ENCODE measurements at regions not wholly inside any gene's neighbourhood (a gene's known extent, or its start where the extent isn't known, plus 50 kb on each side); places are given as distances from the start of the nearest gene placed in this dataset.

DNA sequence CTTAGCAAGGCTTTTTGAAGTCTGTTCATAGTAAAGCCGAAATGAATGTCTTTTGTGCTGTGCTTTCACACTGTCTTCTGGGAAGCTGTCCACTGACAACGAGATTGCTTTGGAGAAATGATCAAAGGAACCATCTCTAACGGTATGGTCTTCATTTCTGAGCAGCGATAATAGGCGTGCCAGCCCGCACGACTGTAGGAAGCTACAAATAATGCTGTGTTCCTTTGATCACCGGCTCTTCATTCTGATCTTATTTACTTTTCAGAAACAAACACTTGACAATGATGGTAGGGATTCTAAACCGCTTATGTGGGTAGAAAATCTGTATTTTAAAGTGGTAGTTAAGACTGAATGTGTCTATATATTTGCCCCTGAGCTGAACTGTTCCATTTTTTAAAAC lies 306.6 kb upstream of the EXOC2 start:
- Histone ChIP-seq H3K4me1 (no peaks in the 10 kb centered on the region), H3K36me3 (no peaks in the 10 kb centered on the region), H3K9me3 (no peaks in the 10 kb centered on the region), H3K4me3 (no peak overlapping the region), H3K27me3 (no peaks in the 10 kb centered on the region), H3K27ac (no peak overlapping the region)
- 83 to 86% methylated on average over 9 of the region's 9 CpGs for WGBS, 2 donors
- DNase-seq (ENCODE audit: low spot score in 2 of 2) = no peak
- TF ChIP-seq, protein P1, sequence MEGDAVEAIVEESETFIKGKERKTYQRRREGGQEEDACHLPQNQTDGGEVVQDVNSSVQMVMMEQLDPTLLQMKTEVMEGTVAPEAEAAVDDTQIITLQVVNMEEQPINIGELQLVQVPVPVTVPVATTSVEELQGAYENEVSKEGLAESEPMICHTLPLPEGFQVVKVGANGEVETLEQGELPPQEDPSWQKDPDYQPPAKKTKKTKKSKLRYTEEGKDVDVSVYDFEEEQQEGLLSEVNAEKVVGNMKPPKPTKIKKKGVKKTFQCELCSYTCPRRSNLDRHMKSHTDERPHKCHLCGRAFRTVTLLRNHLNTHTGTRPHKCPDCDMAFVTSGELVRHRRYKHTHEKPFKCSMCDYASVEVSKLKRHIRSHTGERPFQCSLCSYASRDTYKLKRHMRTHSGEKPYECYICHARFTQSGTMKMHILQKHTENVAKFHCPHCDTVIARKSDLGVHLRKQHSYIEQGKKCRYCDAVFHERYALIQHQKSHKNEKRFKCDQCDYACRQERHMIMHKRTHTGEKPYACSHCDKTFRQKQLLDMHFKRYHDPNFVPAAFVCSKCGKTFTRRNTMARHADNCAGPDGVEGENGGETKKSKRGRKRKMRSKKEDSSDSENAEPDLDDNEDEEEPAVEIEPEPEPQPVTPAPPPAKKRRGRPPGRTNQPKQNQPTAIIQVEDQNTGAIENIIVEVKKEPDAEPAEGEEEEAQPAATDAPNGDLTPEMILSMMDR (IDR thresholded peaks at IDR 0.05) = no peak
- no peak for TF ChIP-seq EP300 (IDR thresholded peaks at IDR 0.05)
- no peak for TF ChIP-seq POLR2A (IDR thresholded peaks at IDR 0.05)

DNA sequence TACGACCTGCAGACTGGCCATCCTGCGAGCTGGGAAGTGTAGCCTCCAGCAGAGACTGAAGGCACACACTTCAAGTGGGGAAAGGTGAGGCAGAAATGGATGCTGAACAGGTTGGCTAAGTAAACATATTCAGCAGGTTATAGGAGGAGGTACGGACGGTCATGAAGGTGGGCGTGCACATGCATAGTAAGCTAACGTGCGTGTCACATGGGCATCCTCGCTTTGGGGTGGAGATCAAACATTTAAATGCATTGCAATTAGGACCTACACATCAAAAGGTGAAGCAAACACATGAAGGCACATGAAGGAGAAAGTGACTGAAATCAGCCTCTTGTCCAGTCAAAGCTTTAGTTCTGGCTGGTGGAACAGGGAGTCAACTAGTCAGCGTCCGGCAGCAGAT lies 305.6 kb upstream of the EXOC2 start:
- no peak for DNase-seq (ENCODE audit: low spot score in 2 of 2)
- no peak overlapping the region for H3K27ac ChIP-seq
- H3K9me3 ChIP-seq = no peaks in the 10 kb centered on the region
- H3K4me3 ChIP-seq = no peak overlapping the region
- H3K27me3 ChIP-seq = no peaks in the 10 kb centered on the region
- WGBS, 2 donors = 91 to 96% methylated on average over 10 of the region's 10 CpGs
- no peaks in the 10 kb centered on the region for H3K36me3 ChIP-seq
- TF ChIP-seq POLR2A (IDR thresholded peaks at IDR 0.05) (no peak), EP300 (IDR thresholded peaks at IDR 0.05) (no peak)
- no peaks in the 10 kb centered on the region for H3K4me1 ChIP-seq

DNA sequence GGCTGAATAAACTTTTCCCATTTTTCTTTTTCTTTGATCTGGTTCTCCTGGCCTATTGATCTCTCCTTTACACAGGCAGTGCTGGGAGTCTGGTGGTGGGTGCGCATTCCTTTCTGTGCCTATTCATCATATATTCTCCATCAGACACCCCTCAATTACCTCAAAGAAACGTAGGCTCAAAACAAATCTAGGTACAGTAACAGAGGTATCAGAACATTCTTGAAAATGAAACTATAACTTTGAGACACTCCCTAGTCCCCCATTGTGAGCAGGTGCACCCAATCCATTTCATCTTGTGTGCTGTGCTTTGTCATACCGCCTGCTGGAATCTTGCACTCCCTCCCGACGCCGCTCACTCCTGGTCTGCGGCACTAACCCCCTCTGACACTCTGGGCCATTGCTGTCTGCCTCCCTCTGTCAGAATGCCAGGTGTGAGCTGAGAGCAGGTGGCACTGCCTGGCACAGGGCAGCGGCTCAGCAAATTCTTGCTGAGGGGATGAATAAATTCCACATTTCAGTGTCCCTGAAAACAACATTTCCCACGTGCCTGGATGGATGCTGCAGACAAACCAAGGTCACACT lies 303.4 kb upstream of the EXOC2 start:
- H3K27ac ChIP-seq = no peak overlapping the region
- no peaks in the 10 kb centered on the region for H3K36me3 ChIP-seq
- H3K4me1 ChIP-seq = no peaks in the 10 kb centered on the region
- no peaks in the 10 kb centered on the region for H3K9me3 ChIP-seq
- no peak overlapping the region for H3K4me3 ChIP-seq
- TF ChIP-seq, protein P1 (IDR thresholded peaks at IDR 0.05) = no peak
- no peak for TF ChIP-seq EP300 (IDR thresholded peaks at IDR 0.05)
- H3K27me3 ChIP-seq = no peaks in the 10 kb centered on the region
- DNase-seq (ENCODE audit: low spot score in 2 of 2) = no peak
- 77 to 79% methylated on average over 9 of the region's 9 CpGs for WGBS, 2 donors

GRCh38 chr6:991192-991591 lies 298.3 kb upstream of the EXOC2 start:
- Histone ChIP-seq H3K36me3 (no peaks in the 10 kb centered on the region), H3K9me3 (no peaks in the 10 kb centered on the region), H3K4me1 (no peaks in the 10 kb centered on the region), H3K27me3 (no peaks in the 10 kb centered on the region), H3K27ac (no peak overlapping the region), H3K4me3 (no peak overlapping the region)
- no peak for DNase-seq (ENCODE audit: low spot score in 2 of 2)
- TF ChIP-seq, protein P1 (IDR thresholded peaks at IDR 0.05) = no peak
- TF ChIP-seq EP300 (IDR thresholded peaks at IDR 0.05) (no peak), POLR2A (IDR thresholded peaks at IDR 0.05) (no peak)

DNA sequence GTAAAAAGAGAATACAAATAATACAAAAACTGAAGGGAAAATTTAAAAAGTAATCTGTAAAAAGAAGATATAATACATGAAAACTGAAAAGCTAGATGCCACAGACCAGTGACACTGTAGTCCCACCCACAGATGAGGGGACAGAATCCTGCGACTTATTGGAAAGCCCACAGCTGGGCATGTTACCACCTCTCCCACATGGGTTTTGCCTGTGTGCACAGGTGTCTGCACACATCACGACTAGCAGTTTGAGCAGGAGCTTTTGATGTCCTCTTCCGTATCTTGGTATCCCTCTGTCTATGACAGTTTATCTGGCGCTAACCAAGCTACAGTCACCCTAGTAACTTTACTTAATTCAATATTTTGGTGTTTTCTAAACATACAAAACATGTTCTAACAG lies 291.1 kb upstream of the EXOC2 start:
- H3K4me3 ChIP-seq = no peak overlapping the region
- H3K27ac ChIP-seq = no peak overlapping the region
- no peaks in the 10 kb centered on the region for H3K4me1 ChIP-seq
- H3K27me3 ChIP-seq = no peaks in the 10 kb centered on the region
- TF ChIP-seq POLR2A (IDR thresholded peaks at IDR 0.05) = no peak
- no peak for TF ChIP-seq EP300 (IDR thresholded peaks at IDR 0.05)
- TF ChIP-seq, protein P1 (IDR thresholded peaks at IDR 0.05) = no peak
- DNase-seq (ENCODE audit: low spot score in 2 of 2) = no peak
- no peaks in the 10 kb centered on the region for H3K9me3 ChIP-seq
- 89 to 94% methylated on average over 4 of the region's 4 CpGs for WGBS, 2 donors
- H3K36me3 ChIP-seq = no peaks in the 10 kb centered on the region

All from tibial nerve (tissue), 4 donors.